Neuronal stem cell (in vitro differentiated cells): ENCODE measurements at regions not wholly inside any gene's neighbourhood (a gene's known extent, or its start where the extent isn't known, plus 50 kb on each side); places are given as distances from the start of the nearest gene placed in this dataset.

Source experiments
- DNase-seq: peaks from one replicate; pipeline ENCODE4 v3.0.0-alpha.2; 2013; ENCODE audit warnings: low spot score
- H2AFZ ChIP-seq: one replicate; pipeline ENCODE4 v1.6.1; 2013; ENCODE audit warnings: mild to moderate bottlenecking, low read length, inconsistent platforms
- H2AK5ac ChIP-seq: 2 replicates; pipeline ENCODE4 v1.6.1; 2013; ENCODE audit warnings: low read depth, mild to moderate bottlenecking, inconsistent platforms, low read length, moderate library complexity, mixed read lengths
- H2BK120ac ChIP-seq: 2 replicates; pipeline ENCODE4 v1.6.1; 2013; ENCODE audit warnings: low read depth, mild to moderate bottlenecking, inconsistent platforms, low read length, moderate library complexity, mixed read lengths
- H2BK12ac ChIP-seq: one replicate; pipeline ENCODE4 v1.6.1; 2013; ENCODE audit warnings: low read length, inconsistent platforms
- H2BK15ac ChIP-seq: 2 replicates; pipeline ENCODE4 v1.6.1; 2013; ENCODE audit warnings: mild to moderate bottlenecking, low read length, inconsistent platforms, mixed read lengths
- H2BK5ac ChIP-seq: one replicate; pipeline ENCODE4 v1.6.1; 2013; ENCODE audit warnings: inconsistent platforms, mild to moderate bottlenecking, low read length, moderate library complexity
- H3K14ac ChIP-seq: one replicate; pipeline ENCODE4 v1.6.1; 2013; ENCODE audit warnings: low read length, inconsistent platforms
- H3K18ac ChIP-seq: 2 replicates; pipeline ENCODE4 v1.6.1; 2013; ENCODE audit warnings: low read length, inconsistent platforms
- H3K23ac ChIP-seq: 2 replicates; pipeline ENCODE4 v1.6.1; 2013; ENCODE audit warnings: low read depth, mild to moderate bottlenecking, mixed read lengths, low read length, inconsistent platforms; ENCODE audit not compliant: poor library complexity
- H3K27ac ChIP-seq: replicated peaks from 3 replicates; pipeline ENCODE4 v1.5.1; 2013; ENCODE audit warnings: low read length, inconsistent platforms
- H3K27me3 ChIP-seq, 3 experiments: 2 replicates each; pipeline ENCODE4 v1.6.1; 2013; ENCODE audit warnings: low read length in 3 of 3, mild to moderate bottlenecking in 2 of 3, inconsistent platforms in 1 of 3, low read depth in 1 of 3, mixed read lengths in 1 of 3, moderate library complexity in 1 of 3; ENCODE audit not compliant: control insufficient read depth in 3 of 3, insufficient read depth in 3 of 3
- H3K36me3 ChIP-seq, 2 donors: replicated peaks in 1 of 2; 2 replicates each; pipeline ENCODE4 v1.6.1; 2013; ENCODE audit warnings: low read length in 2 of 2; ENCODE audit not compliant: control insufficient read depth in 2 of 2, insufficient read depth in 2 of 2
- H3K4ac ChIP-seq: 2 replicates; pipeline ENCODE4 v1.6.1; 2013; ENCODE audit warnings: inconsistent platforms, mild to moderate bottlenecking, low read length, moderate library complexity
- H3K4me1 ChIP-seq, 2 donors: 1 replicate in 1 of 2; 2 replicates in 1 of 2; pipeline ENCODE4 v1.6.1; 2013; ENCODE audit warnings: low read length in 2 of 2, low read depth in 1 of 2; ENCODE audit not compliant: control insufficient read depth in 2 of 2, insufficient read depth in 1 of 2
- H3K4me2 ChIP-seq: one replicate; pipeline ENCODE4 v1.6.1; 2013; ENCODE audit warnings: mild to moderate bottlenecking, low read length, inconsistent platforms; ENCODE audit not compliant: insufficient read depth, poor library complexity, severe bottlenecking
- H3K4me3 ChIP-seq, 2 donors: 2 replicates each; pipeline ENCODE4 v1.5.1; 2013; ENCODE audit warnings: low read length in 2 of 2, mild to moderate bottlenecking in 2 of 2, inconsistent platforms in 1 of 2, moderate library complexity in 1 of 2
- H3K79me1 ChIP-seq: one replicate; pipeline ENCODE4 v1.6.1; 2013; ENCODE audit warnings: low read depth, mild to moderate bottlenecking, inconsistent platforms, low read length, moderate library complexity
- H3K9ac ChIP-seq: one replicate; pipeline ENCODE4 v1.6.1; 2013; ENCODE audit warnings: mild to moderate bottlenecking, low read depth, low read length, inconsistent platforms; ENCODE audit not compliant: poor library complexity
- H3K9me3 ChIP-seq, 2 donors: replicated peaks in 1 of 2; 2 replicates each; pipeline versions ENCODE3 to v1.6.1; 2013; ENCODE audit warnings: low read length in 2 of 2, mild to moderate bottlenecking in 2 of 2, inconsistent platforms in 1 of 2, low read depth in 1 of 2, mixed read lengths in 1 of 2, moderate library complexity in 1 of 2; ENCODE audit not compliant: control insufficient read depth in 2 of 2, insufficient read depth in 1 of 2
- H4K8ac ChIP-seq: one replicate; pipeline ENCODE4 v1.6.1; 2013; ENCODE audit warnings: low read depth, mild to moderate bottlenecking, inconsistent platforms, low read length, moderate library complexity
- H4K91ac ChIP-seq: one replicate; pipeline ENCODE4 v1.6.1; 2013; ENCODE audit warnings: low read length, low read depth, mild to moderate bottlenecking, inconsistent platforms; ENCODE audit not compliant: poor library complexity
- WGBS, 2 donors: extraction: QIAGEN DNeasy Blood & Tissue Kit; methylation state at CpG; one replicate each; pipeline ENCODE4 v1.1.7; 2013; ENCODE audit warnings: missing lambda C conversion rate in 2 of 2, mixed read lengths in 1 of 2; ENCODE audit not compliant: insufficient read length in 2 of 2, insufficient replicate concordance in 1 of 2; ENCODE audit errors: extremely low coverage in 2 of 2; 5-methylcytosine and 5-hydroxymethylcytosine counted together

- no peak overlapping the region for H3K27ac ChIP-seq
- no CpG with 5 or more reads among the region's 4 CpGs for WGBS, 2 donors
These were observed 168.8 kb upstream of the NDN start for GRCh38 chr15:23855947-23856346.

GRCh38 chr15:23857028-23857641 lies 170.0 kb upstream of the NDN start:
- Histone ChIP-seq H3K18ac (no peak overlapping the region), H2BK120ac (no peak overlapping the region), H3K23ac (no peak overlapping the region), H2AFZ (peak overlapping the region; percentile 27), H4K91ac (no peak overlapping the region), H3K14ac (no peak overlapping the region), H3K79me1 (no peaks in the 10 kb centered on the region), H2BK15ac (no peak overlapping the region), H3K9me3 (peaks cover 0 to 11% of the 10 kb centered on the region in 2 donors), H2BK12ac (no peak overlapping the region), H4K8ac (no peak overlapping the region), H3K9ac (no peak overlapping the region), H3K4me2 (no peak overlapping the region), H2BK5ac (no peak overlapping the region), H3K27me3 (no peaks in the 10 kb centered on the region), H2AK5ac (no peak overlapping the region), H3K4ac (no peak overlapping the region), H3K27ac (no peak overlapping the region), H3K36me3 (no peaks in the 10 kb centered on the region), H3K4me3 (no peak overlapping the region), H3K4me1 (peaks cover 12 to 42% of the 10 kb centered on the region in 2 donors)
- DNase-seq = peak; percentile 56
- no CpG with 5 or more reads among the region's 12 CpGs for WGBS, 2 donors

More at GRCh38 chr15:23855947-23856346, 168.8 kb upstream of the NDN start:
- Histone ChIP-seq H2AK5ac (no peak overlapping the region), H3K18ac (no peak overlapping the region), H3K4ac (no peak overlapping the region), H3K4me3 (no peak overlapping the region), H3K9me3 (peaks cover 0 to 15% of the 10 kb centered on the region in 2 donors), H3K23ac (no peak overlapping the region), H4K91ac (no peak overlapping the region), H3K9ac (no peak overlapping the region), H2BK120ac (no peak overlapping the region), H3K36me3 (no peaks in the 10 kb centered on the region), H3K79me1 (no peaks in the 10 kb centered on the region), H2BK5ac (no peak overlapping the region), H2AFZ (no peak overlapping the region), H3K14ac (no peak overlapping the region), H3K27me3 (no peaks in the 10 kb centered on the region), H3K4me2 (no peak overlapping the region), H4K8ac (no peak overlapping the region), H2BK15ac (no peak overlapping the region), H2BK12ac (no peak overlapping the region), H3K4me1 (peaks cover 12 to 42% of the 10 kb centered on the region in 2 donors)
- no peak for DNase-seq

GRCh38 chr15:23859008-23859407 lies 171.9 kb upstream of the NDN start:
- Histone ChIP-seq H3K27ac (no peak overlapping the region), H4K91ac (no peak overlapping the region), H3K9me3 (peaks cover 0 to 9% of the 10 kb centered on the region in 2 donors), H2BK5ac (no peak overlapping the region), H3K79me1 (no peaks in the 10 kb centered on the region), H2BK12ac (no peak overlapping the region), H3K23ac (no peak overlapping the region), H3K4me1 (peaks cover 12 to 42% of the 10 kb centered on the region in 2 donors), H3K14ac (no peak overlapping the region), H3K4ac (no peak overlapping the region), H3K4me2 (no peak overlapping the region), H3K27me3 (no peaks in the 10 kb centered on the region), H3K9ac (no peak overlapping the region), H2AK5ac (no peak overlapping the region), H2BK15ac (no peak overlapping the region), H2BK120ac (no peak overlapping the region), H2AFZ (no peak overlapping the region), H4K8ac (no peak overlapping the region), H3K4me3 (no peak overlapping the region), H3K18ac (no peak overlapping the region), H3K36me3 (no peaks in the 10 kb centered on the region)
- WGBS, 2 donors = no CpG with 5 or more reads among the region's 5 CpGs
- DNase-seq = no peak

- Histone ChIP-seq H2AFZ (peak overlapping the region; percentile 0), H3K4ac (no peak overlapping the region), H2BK12ac (no peak overlapping the region), H2AK5ac (no peak overlapping the region), H3K36me3 (no peaks in the 10 kb centered on the region), H3K79me1 (no peaks in the 10 kb centered on the region), H3K23ac (no peak overlapping the region), H2BK5ac (peak overlapping the region; percentile 33), H2BK120ac (no peak overlapping the region), H3K4me1 (peaks cover 6 to 28% of the 10 kb centered on the region in 2 donors), H3K27me3 (no peaks in the 10 kb centered on the region), H3K14ac (no peak overlapping the region), H4K91ac (no peak overlapping the region), H4K8ac (no peak overlapping the region), H3K9ac (no peak overlapping the region), H3K27ac (no peak overlapping the region), H3K4me3 (peak overlapping the region in 1 of 2 donors; percentile 15), H3K18ac (no peak overlapping the region), H3K4me2 (no peak overlapping the region), H3K9me3 (peaks cover 0 to 3% of the 10 kb centered on the region in 2 donors), H2BK15ac (no peak overlapping the region)
- DNase-seq = no peak
- no CpG with 5 or more reads among the region's 31 CpGs for WGBS, 2 donors
These were observed 173.5 kb upstream of the NDN start for GRCh38 chr15:23860290-23861245.
